ENCODE measurements at regions not wholly inside any gene's neighbourhood (a gene's known extent, or its start where the extent isn't known, plus 50 kb on each side); places are given as distances from the start of the nearest gene placed in this dataset.

DNA sequence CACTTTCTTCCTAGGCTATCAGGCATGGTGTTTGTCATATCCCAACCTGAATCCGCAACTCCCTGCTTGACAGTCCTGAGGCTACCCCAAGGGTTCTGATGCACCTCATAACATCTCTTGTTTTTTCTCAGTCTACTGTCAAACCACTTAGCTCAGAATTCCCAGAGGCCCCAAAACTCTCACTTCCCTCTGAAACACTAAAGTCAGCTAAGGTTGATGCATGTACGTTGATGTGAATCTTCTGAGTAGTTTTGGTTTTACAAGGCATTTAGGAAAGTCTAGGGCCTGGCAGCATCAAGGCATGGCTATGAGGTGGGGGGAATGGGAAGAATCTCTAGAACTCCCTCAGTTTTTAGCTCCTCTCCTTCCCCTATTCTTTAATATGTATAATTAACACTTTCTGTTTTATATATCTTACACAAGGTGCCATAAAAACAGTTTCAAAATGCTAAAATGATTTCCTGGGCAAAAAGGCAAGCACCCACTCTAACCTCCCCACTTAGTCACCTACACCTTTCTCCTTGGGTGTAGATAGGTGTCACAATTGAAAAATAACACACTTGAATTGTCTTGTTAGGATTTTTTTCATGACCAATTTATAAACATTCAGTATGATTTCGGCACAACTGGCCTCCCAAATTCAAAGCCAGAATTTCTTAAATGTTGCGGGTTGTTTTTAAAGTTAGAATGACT is 71.4 kb upstream of the TANK start:
- DNase-seq, result no peak

DNA sequence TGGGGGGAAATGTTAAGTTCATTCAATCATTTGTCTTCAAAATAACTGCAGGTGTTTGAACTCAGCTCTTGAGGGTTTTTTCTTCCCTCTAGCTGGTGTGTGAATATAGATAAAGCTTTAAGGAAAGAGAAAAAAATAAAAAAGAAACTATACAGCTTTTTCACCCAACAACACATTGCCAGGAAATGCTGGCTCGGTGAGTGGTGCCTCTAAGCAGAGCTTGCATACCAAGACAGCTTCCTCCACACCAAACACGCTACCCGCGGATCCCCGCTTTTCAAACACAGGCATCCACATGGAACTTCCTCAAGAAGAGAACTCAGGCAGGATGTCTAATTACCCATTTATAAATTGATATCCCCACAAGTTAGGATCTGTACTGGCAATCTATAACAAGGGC is 69.8 kb upstream of the TANK start:
- no peak for DNase-seq

DNA sequence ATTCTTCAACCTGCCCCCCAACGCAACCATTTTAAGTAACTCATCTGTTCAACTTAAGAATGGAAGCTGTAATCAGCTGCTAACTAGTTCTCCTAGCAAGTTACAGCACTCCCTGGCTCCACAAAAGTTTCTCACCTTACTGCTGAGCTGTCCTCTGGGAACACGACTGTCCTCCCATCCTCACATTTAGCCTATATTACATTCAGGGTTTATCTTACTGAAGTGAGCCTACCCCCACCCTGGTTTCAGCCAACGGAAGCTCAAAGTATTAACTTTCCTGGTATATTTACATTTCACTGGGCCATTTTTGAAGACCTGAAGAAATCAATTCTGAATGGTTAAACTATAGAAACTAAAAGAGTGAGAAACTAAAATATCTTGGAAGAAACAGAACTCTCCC is 64.9 kb upstream of the TANK start:
- no peak for DNase-seq

- DNase-seq, result no peak
Measured at GRCh38 chr2:161096336-161096735, 63.9 kb upstream of the TANK start.

GRCh38 chr2:161097157-161097556 is 63.1 kb upstream of the TANK start:
- DNase-seq, result no peak

DNA sequence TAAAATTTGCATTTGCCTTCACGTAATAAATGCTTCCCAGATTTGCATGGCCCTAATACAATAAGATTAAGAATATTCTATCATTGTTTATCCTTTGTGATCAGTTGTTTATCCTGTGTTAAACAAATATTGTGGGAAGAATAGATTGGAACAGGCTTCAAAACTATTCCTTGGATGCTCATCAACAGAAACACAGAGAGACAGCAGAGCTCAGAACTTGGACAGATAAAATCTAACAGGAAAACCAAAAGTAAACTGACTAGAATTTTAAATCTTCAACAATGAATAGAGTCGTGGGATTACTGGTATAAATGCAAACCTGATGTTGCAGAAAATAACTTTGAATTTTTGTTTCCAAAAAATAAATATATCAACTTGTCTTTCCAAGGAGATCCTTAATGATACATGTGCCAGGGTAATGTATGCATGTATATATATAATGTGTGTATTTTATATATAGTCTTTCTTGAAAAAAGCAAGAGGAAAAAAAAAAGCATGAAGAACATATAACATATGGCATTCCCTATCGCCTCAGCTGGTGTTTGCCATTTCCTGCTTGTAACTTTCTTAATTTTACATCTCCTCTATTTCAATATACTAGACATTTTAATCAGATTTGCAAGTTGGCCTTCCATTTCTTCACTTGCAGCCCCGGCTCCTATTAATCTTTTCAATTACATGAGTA is 59.9 kb upstream of the TANK start:
- no peak for DNase-seq

GRCh38 chr2:161101406-161101805 is 58.8 kb upstream of the TANK start:
- no peak for DNase-seq

DNA sequence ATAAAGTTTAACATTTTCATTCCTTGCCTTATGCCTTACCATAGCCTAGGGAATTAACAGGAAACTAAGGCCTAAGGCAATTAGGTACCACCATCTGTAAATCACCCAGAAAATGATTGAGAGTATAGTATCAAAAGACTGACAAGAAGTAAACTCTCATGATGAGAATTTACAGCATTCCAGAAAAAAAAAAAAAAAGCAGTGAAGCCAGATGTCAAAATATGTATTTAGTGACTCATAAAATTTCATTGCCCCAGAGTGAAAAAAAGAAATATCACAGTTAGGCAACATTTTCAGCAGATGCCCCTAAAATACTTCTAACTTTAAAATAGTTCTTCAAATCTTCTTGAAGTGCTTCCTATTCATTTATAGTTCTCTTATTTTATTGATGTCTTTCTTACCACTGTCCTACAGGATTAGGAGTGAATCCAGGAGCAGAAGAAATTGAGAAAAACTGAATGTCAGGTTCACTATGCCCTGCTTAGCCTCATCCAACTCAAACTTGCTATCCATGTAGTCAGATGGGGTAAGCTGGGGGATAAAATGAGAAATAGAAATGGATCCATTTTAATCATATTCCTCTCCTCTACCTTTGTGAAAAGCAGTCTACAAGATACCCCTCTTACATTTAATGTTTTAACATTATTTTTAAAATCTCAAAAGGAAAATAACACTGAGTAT is 57.3 kb upstream of the TANK start:
- no peak for DNase-seq

- DNase-seq, result no peak
Measured at GRCh38 chr2:161103451-161103831, 56.8 kb upstream of the TANK start.

DNA sequence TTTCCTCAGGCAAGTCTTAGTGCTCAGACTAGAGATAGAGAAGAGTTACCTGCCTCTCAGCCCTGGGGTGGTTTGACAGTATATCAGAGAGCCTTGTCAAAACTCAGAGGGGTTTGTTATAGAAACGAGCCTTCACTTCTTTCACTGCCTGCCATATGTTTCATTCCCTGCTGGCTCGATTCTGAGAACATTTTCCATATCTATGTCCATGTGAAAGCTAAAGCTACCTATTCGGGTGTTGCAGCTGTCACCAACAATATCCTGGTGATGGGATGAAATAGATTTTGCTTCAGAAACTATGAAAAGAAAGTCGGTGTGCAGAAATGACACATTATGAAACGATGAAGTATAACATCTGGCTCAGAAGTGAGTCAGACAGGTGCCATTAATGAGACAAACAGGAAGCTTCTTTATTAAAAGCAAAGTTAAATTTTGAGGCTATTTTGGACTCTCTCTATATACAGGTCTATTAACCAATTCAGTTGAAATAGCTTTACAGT is 56.1 kb upstream of the TANK start:
- no peak for DNase-seq

DNA sequence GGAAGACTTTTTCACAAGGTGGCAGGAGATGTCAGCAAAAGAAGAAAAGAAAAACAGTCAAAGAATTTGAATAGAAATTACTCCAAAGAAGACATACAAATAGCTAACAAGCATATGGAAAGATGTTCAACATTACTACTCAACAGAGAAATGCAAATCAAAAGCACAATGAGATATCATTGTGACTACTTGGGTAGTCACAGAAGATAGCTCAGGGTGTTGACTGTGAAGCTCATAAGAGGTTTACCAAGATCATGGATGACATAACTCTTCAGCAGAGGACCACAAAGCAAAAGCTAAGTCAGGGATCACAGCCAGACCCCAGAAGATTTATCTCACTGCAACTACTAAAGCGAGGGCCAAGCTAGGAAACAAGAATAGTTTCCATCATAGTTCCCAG is 53.0 kb upstream of the TANK start:
- DNase-seq, result no peak
